Hippocampal formation (tissue), 2 donors: ENCODE measurements at regions not wholly inside any gene's neighbourhood (a gene's known extent, or its start where the extent isn't known, plus 50 kb on each side); places are given as distances from the start of the nearest gene placed in this dataset.

ENCODE experiments used
- DNase-seq, 2 donors: peaks; one replicate each; lab custom pipeline; 2025; lab: John Stamatoyannopoulos, UW

DNA sequence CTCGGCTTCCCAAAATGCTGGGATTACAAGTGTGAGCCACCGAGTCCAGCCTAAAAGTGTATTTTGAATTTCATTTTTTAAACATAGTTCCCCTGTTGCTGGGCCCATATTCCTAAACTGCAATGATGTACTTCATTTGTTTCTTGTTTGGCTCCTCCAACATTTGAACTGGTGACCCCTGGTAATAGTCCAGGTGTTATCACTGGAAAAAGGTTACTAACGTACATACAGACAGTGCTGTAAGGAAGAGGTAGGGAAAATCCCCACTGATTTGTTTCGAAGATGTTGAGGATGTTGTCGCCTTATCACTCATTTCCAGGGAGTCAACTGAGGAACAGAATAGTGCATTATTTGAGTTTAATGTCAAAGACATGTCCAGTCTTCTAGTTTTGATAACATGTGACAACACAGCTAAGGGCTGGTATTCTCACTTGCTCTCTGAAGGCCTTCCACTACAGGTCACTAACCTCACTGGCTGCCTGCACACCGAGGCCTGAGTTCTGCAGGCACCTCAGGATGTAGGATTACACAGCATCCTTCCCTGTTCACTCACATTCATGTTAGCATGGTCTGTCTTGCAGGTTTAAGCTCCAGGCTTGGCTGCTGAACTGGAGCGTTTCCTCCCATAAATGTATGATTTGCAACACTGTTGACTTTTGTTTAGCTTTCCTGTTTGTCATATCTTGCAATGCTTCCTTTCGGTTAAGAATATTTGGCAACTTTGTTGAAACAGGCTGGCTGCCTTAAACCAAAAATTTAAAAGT is 362.8 kb downstream of the INHBA start:
- DNase-seq, result no peak

DNA sequence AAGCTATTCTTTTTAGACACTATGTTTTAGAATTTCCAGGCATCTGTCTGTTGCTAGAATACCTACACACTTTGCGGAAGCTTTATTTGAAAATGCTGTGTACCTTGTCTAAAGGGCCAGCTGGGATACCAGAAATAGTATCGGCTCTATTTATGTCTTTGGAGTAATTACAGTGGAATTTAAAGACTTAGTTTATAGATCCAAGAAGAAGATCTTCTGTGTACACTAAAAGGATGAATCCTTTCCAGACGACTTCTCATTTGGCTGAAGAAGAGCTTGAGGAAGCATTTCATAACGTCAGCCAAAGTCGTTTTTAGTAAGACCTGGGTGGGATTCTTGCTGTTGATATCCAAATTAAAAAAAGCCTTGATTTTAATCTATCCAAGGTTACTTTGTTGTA is 365.9 kb downstream of the INHBA start:
- peak in 1 of 2 donors; percentile 2 for DNase-seq

- no peak for DNase-seq
Observed at GRCh38 chr7:41336455-41336952, 366.4 kb downstream of the INHBA start.

DNA sequence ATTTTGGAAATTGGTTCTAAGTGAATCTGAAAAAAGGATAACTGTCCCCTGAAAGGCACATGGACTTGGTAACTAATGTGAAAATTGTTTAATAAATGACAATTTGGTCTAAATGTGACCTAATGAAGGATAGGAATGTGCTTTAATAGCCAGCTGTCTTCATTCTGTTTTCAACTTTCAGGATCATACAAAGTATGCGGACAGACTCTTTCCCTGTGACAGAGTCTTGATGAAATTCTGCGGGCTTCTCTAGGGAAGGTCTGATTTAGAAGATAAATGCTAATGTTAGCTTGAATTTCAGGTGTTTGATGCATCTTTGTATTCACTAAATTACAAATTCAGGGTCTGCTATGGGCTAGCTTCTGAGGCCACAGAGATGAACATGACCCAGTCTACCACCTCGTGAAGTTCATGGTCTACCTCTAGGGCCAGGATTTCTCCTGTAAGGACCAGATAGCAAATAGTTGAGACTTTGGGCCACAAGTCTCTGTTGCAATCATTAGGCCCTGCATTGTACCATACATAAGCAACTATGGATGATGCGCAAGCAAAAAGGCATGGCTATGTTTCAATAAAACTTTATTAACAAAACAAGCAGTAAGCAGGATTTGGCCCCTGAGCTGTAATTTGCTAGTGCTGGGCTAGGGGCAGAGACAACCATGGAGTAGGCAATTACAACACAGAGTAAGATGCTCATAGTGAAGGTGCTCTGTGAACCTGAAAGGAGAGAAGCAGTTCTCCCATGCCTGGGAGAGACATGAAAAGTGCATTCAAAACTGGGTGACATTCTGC is 368.6 kb downstream of the INHBA start:
- DNase-seq, result no peak

DNA sequence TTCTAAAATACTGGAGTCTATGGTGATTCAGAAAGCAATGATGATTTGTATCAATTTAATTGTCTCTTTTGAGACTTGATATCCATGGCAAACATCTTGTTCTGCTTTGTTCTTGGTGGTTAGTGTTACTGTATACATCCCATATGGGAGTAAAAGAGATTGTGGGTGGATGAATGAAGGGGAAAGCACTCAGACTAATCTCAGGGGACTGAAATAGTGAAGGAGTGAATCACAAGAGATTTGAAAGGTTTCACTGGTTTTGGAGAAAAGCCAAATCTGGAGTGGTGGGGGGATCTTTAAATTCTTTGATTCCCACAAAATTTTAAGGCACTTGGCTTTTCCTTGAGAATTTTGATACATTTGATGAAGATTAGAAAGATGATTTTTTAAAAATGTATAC is 369.4 kb downstream of the INHBA start:
- DNase-seq, result no peak

GRCh38 chr7:41331194-41331593 is 371.7 kb downstream of the INHBA start:
- DNase-seq, result no peak

DNA sequence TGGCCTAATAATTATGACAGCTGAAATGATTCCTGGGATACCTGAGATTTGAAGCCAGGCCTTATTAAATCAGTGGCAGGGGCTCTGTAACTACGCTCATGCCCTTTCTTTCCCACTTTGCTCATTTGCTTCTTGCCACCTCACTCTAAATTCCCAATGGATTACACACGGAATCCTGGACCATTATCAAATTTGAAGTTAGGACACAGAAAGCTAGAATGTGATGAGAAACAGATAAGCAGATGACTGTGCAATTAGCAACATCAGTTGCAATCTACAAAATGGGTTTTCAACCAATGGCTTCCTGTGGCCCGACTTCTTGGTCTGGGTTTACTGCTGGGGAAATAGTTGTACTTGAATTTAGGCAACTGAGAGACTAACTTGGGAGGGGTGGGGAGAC is 374.3 kb downstream of the INHBA start:
- DNase-seq, result no peak

GRCh38 chr7:41328131-41328530 is 374.8 kb downstream of the INHBA start:
- DNase-seq, result no peak

DNA sequence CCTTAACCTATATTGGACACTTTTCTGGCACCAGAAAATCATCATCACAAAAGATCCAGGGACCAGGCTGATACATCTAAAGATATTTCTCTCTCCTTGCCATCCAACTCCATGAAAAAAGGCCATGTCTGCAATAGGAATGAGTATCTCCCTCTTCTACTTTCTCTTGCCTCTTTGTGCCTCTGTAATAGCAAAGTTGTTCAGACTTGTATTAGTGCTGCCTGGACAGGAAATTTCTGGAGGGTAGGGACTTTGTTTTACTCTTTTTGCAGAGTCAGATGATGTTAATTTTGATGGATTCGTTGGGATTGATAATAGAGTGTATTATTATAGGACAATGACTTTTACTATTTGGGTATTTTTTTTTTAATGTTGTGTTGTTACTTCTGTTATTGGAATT is 376.3 kb downstream of the INHBA start:
- DNase-seq, result no peak

DNA sequence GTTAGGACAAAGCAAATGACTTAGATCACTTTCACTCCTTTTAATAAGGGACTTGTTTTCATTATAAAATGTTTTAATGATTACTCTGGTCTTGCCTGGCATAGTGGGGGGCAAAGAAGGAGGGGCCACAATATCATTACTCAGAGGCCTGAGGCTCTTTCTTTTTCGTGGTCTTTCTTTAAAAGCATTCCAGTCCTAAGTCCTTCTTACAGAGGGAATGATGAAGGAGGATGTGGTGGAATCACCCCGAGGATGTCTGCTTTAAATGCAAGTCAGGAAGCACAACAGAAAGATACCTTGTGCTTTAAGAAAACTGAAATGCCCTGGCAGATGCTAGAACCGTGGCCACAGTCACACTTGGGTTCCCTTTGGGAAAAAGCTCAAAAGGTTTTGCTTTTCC is 379.1 kb downstream of the INHBA start:
- DNase-seq, result no peak

DNA sequence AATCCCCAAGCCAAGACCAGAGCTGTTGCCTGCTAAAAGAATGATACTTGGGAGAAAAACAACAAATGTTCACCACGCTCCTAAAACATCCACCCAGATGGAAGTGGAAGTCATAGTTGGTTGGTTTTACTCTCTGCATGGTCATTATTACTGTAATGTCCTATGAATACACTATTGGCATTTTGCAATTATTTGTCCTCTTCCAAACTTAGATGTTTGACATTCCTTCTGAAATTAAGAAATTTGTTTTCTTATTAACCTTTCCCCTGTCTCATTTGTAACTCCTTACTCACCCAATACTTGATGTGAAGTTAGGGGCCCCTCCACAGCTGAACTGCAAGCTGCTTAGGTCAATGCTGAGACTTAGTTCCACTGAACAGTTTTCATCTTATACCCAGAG is 383.3 kb downstream of the INHBA start:
- no peak for DNase-seq

DNA sequence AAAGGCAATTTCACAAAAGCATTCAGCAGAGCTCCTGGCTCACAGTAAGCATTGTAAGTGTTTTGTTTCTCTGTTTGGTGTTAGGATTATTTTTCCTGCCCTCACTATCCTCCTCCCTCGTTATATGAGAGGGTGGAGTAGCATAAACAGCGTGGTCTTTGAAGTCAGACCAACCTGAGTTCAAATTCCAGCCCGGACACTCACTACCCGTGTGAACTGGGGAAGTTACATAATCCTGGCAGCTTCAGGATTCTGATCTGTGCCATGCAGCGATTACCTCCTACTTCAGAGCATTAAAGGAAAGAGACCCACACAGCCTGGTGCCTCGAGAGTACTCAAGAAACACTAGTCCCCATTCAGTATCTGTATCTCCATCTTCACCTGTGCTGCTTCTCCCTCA is 386.5 kb downstream of the INHBA start:
- DNase-seq, result no peak

GRCh38 chr7:41315764-41316163 is 387.1 kb downstream of the INHBA start:
- DNase-seq, result no peak

DNA sequence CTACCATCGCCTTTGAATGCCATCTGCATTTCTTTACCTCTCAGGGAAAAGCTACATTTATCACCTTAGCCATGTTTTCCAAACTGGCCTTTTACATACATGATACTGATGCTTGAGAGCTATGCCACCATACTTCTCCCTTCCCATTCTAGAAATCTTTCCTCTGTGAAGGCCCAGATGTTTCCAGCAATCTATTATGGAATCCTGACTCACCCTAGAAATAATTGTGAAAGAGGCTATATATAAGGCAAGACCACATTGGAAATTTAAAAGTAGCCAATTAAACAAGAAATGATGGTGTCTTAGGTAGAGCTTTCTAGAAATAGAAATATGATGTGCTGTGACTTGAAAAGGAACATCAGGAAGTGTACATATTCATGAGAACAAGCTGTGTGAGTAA is 389.7 kb downstream of the INHBA start:
- no peak for DNase-seq

GRCh38 chr7:41312235-41312634 is 390.7 kb downstream of the INHBA start:
- no peak for DNase-seq

- no peak for DNase-seq
Observed at GRCh38 chr7:41311301-41311700, 391.6 kb downstream of the INHBA start.

GRCh38 chr7:41306486-41306885 is 396.4 kb downstream of the INHBA start:
- DNase-seq, result no peak

DNA sequence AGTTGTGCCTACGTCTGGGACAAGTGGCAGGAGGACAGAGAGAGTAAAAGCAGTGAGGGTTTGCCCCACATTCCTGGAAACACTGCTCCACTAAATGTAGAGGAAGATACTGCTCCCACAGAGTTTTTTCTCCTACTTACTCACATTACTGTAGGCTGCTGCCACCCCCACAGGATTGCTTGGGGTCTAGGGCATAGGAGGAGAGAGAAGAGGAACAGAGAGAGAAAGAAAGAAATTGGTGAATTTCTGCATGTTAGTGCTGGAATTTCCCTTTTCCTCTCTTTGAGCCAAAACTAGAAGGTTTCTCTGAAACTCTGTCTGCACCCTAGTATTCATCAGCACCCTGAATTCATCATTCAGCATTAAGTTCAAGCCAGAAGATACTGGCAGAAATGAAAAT is 397.9 kb downstream of the INHBA start:
- no peak for DNase-seq

GRCh38 chr7:41303709-41304108 is 399.2 kb downstream of the INHBA start:
- DNase-seq, result no peak

DNA sequence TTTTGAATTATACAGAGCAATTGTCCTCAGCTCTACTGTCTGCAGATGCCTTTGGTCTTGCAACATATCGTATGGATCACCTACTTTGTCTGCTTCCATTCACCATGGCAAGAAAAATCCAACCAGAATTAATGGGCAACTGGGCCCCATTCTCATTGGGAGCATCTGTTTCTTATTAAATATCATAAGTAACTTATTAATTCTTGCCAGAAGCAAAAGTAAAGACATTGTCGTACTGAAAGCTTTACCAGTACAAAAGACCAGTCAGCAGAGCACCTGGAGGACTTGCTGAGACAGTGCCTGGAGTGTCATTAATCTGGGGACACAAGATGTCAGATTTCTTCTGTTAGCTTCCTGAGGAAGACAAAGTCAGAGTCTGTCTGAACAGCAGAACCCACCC is 404.5 kb downstream of the INHBA start:
- DNase-seq, result no peak

DNA sequence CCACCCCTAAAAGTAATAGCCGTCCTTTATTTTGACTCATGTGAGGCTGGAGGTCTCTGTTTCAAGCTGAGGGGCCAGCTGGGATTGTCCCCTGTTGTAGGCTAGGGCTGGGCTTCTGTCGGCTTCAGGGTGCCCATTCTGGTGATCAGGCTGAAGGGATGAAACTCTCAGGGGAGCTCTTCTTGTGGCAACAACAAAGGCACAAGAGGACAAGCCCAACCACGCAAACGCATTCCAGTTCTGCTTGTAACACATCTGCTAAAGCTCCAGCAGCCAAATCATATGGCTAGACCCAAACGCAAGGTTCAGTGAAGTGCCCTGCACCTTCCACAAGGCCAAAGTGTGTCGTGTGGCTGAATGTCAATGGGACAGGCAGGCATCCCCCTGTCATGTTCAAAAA is 405.7 kb downstream of the INHBA start:
- no peak for DNase-seq

DNA sequence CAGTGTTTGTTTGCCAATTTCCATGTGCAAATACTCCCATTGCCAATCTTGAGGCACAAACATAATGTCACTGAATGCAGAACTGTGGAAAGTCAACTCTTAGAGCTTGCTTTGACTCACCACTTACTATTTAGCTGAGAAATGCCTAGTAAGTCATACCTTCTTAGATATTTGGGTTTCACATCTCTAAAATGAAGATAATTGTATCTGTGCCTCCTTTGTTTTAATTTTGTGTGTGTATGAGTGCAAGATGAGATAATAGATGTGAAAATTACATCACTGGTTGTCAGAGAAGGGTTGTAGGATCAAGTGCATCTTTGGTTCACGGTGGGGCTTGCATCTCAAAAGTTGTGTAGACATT is 407.5 kb downstream of the INHBA start:
- no peak for DNase-seq
